ENCODE measurements at regions not wholly inside any gene's neighbourhood (a gene's known extent, or its start where the extent isn't known, plus 50 kb on each side); places are given as distances from the start of the nearest gene placed in this dataset.
"Not testable (repeated sequence)": the region's sequence is repeated elsewhere in the genome, so short reads cannot be mapped to it uniquely, and the experiment has no call there.

DNA sequence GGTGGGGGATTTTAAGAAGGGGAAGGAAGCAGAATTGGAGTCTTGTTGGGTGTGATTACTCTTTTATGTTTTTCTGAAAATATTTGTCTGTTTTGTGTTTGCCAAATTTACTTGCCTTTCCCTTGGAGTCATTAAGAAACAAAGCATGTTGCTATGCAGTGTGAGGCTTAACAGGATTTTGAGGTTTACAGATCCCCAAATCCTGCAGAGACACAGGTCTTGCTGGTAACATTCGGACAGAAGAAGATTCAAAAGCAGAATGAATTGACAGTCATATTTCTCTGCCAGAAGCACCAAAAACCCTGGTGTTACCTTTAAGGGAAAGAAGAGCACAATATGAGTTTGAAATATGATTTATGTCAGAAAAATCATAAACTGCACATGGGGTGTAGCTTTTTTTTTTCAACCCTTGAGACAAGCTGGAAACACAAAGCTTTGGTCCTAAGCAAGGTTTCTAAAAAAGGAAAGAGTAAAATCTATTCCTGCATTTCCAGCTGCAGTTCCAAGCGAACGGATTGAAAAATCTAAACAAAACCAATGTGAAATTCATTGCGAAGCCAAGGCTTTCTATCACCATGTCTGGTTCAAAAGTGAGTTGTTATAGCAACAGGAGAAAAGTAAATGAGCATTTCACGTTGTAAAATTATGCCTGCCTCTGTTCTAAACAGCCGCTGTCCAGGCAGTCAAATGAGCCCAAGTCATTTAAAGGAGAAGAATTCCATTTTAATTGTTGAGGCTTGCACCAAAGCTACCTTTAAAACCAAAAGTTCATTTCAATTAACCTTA lies 358.9 kb upstream of the SASH1 start:
- H3K4me3 ChIP-seq (ENCODE audit: low read depth in 1 of 5, low read length in 5 of 5), result no peak overlapping the region
- no peaks in the 10 kb centered on the region for H3K9me3 ChIP-seq (ENCODE audit: control insufficient read depth in 5 of 5, low read length in 5 of 5)
- no peaks in the 10 kb centered on the region for H3K4me1 ChIP-seq (ENCODE audit: control insufficient read depth in 5 of 5, insufficient read depth in 5 of 5, low read length in 5 of 5)
- no peak overlapping the region for H3K9ac ChIP-seq (ENCODE audit: low read length in 5 of 5)
- no peaks in the 10 kb centered on the region for H3K36me3 ChIP-seq (ENCODE audit: control insufficient read depth in 5 of 5, insufficient read depth in 5 of 5, low read length in 5 of 5)
- no peak overlapping the region for H3K27ac ChIP-seq (ENCODE audit: low read depth, low read length)
- peaks cover 0 to 4% (median 0%) of the 10 kb centered on the region in 5 donors for H3K27me3 ChIP-seq (ENCODE audit: control insufficient read depth in 5 of 5, insufficient read depth in 4 of 5, low read length in 5 of 5)

GRCh38 chr6:147986846-147987245 lies 355.8 kb upstream of the SASH1 start:
- Histone ChIP-seq H3K9me3 (ENCODE audit: control insufficient read depth in 5 of 5, low read length in 5 of 5) (no peaks in the 10 kb centered on the region), H3K36me3 (ENCODE audit: control insufficient read depth in 5 of 5, insufficient read depth in 5 of 5, low read length in 5 of 5) (no peaks in the 10 kb centered on the region), H3K27me3 (ENCODE audit: control insufficient read depth in 5 of 5, insufficient read depth in 4 of 5, low read length in 5 of 5) (peaks cover 0 to 4% (median 0%) of the 10 kb centered on the region in 5 donors), H3K27ac (ENCODE audit: low read depth, low read length) (no peak overlapping the region), H3K9ac (ENCODE audit: low read length in 5 of 5) (no peak overlapping the region), H3K4me1 (ENCODE audit: control insufficient read depth in 5 of 5, insufficient read depth in 5 of 5, low read length in 5 of 5) (no peaks in the 10 kb centered on the region), H3K4me3 (ENCODE audit: low read depth in 1 of 5, low read length in 5 of 5) (no peak overlapping the region)

DNA sequence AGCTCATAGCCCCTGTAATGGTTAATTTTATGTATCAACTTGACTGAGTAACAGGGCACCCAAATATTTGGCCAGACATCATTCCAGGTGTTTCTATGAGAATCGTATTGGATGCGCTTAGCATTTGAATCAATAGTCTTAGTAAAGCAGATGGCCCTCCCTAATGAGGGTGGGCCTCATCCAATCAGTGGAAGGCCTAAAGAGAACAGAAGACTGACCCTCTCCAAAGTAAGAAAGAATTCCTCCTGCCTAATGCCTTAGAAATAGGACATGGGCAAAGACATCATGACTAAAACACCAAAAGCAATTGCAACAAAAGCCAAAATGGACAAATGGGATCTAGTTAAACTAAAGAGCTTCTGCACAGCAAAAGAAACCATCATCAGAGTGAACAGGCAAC lies 352.5 kb upstream of the SASH1 start:
- Histone ChIP-seq H3K4me1 (ENCODE audit: control insufficient read depth in 5 of 5, insufficient read depth in 5 of 5, low read length in 5 of 5) (no peaks in the 10 kb centered on the region), H3K9me3 (ENCODE audit: control insufficient read depth in 5 of 5, low read length in 5 of 5) (no peaks in the 10 kb centered on the region), H3K27ac (ENCODE audit: low read depth, low read length) (no peak overlapping the region)

DNA sequence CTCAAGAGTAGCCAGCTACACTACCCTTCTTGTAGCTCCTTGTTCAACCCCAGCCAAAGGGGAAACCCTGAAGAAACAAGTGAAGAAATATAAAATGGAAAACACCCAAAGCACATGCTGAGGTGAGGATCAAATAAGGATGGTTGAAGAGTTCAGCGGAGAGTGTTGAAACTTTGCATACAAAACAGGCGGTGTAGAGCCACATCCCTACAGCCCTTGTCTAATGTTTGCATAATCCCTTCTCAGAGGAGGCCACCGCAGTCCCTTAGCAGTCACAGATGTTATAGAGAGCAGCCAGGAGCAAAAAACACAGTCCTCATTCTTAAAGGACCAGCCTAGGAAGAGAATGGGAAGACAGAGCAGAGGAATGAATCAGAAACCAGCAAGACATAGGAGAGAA lies 350.7 kb upstream of the SASH1 start:
- no peaks in the 10 kb centered on the region for H3K9me3 ChIP-seq (ENCODE audit: control insufficient read depth in 5 of 5, low read length in 5 of 5)
- H3K36me3 ChIP-seq (ENCODE audit: control insufficient read depth in 5 of 5, insufficient read depth in 5 of 5, low read length in 5 of 5), result no peaks in the 10 kb centered on the region
- no peak overlapping the region for H3K27ac ChIP-seq (ENCODE audit: low read depth, low read length)
- H3K4me3 ChIP-seq (ENCODE audit: low read depth in 1 of 5, low read length in 5 of 5), result no peak overlapping the region
- H3K4me1 ChIP-seq (ENCODE audit: control insufficient read depth in 5 of 5, insufficient read depth in 5 of 5, low read length in 5 of 5), result no peaks in the 10 kb centered on the region
- H3K9ac ChIP-seq (ENCODE audit: low read length in 5 of 5), result no peak overlapping the region
- peaks cover 0 to 4% (median 0%) of the 10 kb centered on the region in 5 donors for H3K27me3 ChIP-seq (ENCODE audit: control insufficient read depth in 5 of 5, insufficient read depth in 4 of 5, low read length in 5 of 5)

More for the DNA sequence above, 352.5 kb upstream of the SASH1 start:
- H3K9ac ChIP-seq (ENCODE audit: low read length in 5 of 5), result no peak overlapping the region
- no peaks in the 10 kb centered on the region for H3K36me3 ChIP-seq (ENCODE audit: control insufficient read depth in 5 of 5, insufficient read depth in 5 of 5, low read length in 5 of 5)
- H3K4me3 ChIP-seq (ENCODE audit: low read depth in 1 of 5, low read length in 5 of 5), result no peak overlapping the region
- peaks cover 0 to 4% (median 0%) of the 10 kb centered on the region in 5 donors for H3K27me3 ChIP-seq (ENCODE audit: control insufficient read depth in 5 of 5, insufficient read depth in 4 of 5, low read length in 5 of 5)

GRCh38 chr6:147999001-147999540 lies 343.6 kb upstream of the SASH1 start:
- Histone ChIP-seq H3K9ac (ENCODE audit: low read length in 5 of 5) (no peak overlapping the region), H3K4me3 (ENCODE audit: low read depth in 1 of 5, low read length in 5 of 5) (no peak overlapping the region), H3K27me3 (ENCODE audit: control insufficient read depth in 5 of 5, insufficient read depth in 4 of 5, low read length in 5 of 5) (no peaks in the 10 kb centered on the region), H3K9me3 (ENCODE audit: control insufficient read depth in 5 of 5, low read length in 5 of 5) (peaks cover 0 to 3% (median 0%) of the 10 kb centered on the region in 5 donors), H3K36me3 (ENCODE audit: control insufficient read depth in 5 of 5, insufficient read depth in 5 of 5, low read length in 5 of 5) (no peaks in the 10 kb centered on the region), H3K4me1 (ENCODE audit: control insufficient read depth in 5 of 5, insufficient read depth in 5 of 5, low read length in 5 of 5) (no peaks in the 10 kb centered on the region), H3K27ac (ENCODE audit: low read depth, low read length) (no peak overlapping the region)

- no peak overlapping the region for H3K9ac ChIP-seq (ENCODE audit: low read length in 5 of 5)
- no peaks in the 10 kb centered on the region for H3K36me3 ChIP-seq (ENCODE audit: control insufficient read depth in 5 of 5, insufficient read depth in 5 of 5, low read length in 5 of 5)
- no peak overlapping the region for H3K27ac ChIP-seq (ENCODE audit: low read depth, low read length)
- no peak overlapping the region for H3K4me3 ChIP-seq (ENCODE audit: low read depth in 1 of 5, low read length in 5 of 5)
- H3K9me3 ChIP-seq (ENCODE audit: control insufficient read depth in 5 of 5, low read length in 5 of 5), result peaks cover 0 to 3% (median 0%) of the 10 kb centered on the region in 5 donors
- no peaks in the 10 kb centered on the region for H3K27me3 ChIP-seq (ENCODE audit: control insufficient read depth in 5 of 5, insufficient read depth in 4 of 5, low read length in 5 of 5)
- no peaks in the 10 kb centered on the region for H3K4me1 ChIP-seq (ENCODE audit: control insufficient read depth in 5 of 5, insufficient read depth in 5 of 5, low read length in 5 of 5)
These were observed 340.6 kb upstream of the SASH1 start for GRCh38 chr6:148001844-148002642.

- H3K4me1 ChIP-seq (ENCODE audit: control insufficient read depth in 5 of 5, insufficient read depth in 5 of 5, low read length in 5 of 5), result no peaks in the 10 kb centered on the region
- H3K36me3 ChIP-seq (ENCODE audit: control insufficient read depth in 5 of 5, insufficient read depth in 5 of 5, low read length in 5 of 5), result no peaks in the 10 kb centered on the region
- no peak overlapping the region for H3K27ac ChIP-seq (ENCODE audit: low read depth, low read length)
- no peaks in the 10 kb centered on the region for H3K27me3 ChIP-seq (ENCODE audit: control insufficient read depth in 5 of 5, insufficient read depth in 4 of 5, low read length in 5 of 5)
- H3K4me3 ChIP-seq (ENCODE audit: low read depth in 1 of 5, low read length in 5 of 5), result no peak overlapping the region
- no peaks in the 10 kb centered on the region for H3K9me3 ChIP-seq (ENCODE audit: control insufficient read depth in 5 of 5, low read length in 5 of 5)
- no peak overlapping the region for H3K9ac ChIP-seq (ENCODE audit: low read length in 5 of 5)
These were observed 338.0 kb upstream of the SASH1 start for GRCh38 chr6:148004651-148005050.

DNA sequence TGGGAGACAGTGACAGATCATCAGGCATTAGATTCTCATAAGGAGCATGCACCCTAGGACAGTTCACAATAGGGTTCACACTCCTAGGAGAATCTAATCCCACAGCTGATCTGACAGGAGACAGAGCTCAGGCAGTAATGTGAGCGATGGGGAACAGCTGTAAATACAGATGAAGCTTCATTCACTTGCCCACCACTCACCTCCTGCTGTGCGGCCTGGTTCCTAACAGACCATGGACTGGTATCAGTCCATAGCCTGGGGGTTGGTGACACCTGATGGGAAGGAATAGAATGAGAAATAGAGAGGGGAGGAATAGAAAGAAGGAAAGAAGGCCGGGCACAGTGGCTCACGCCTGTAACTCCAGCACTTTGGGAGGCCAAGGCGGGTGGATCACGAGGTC lies 336.8 kb upstream of the SASH1 start:
- no peak overlapping the region for H3K4me3 ChIP-seq (ENCODE audit: low read depth in 1 of 5, low read length in 5 of 5)
- H3K4me1 ChIP-seq (ENCODE audit: control insufficient read depth in 5 of 5, insufficient read depth in 5 of 5, low read length in 5 of 5), result no peaks in the 10 kb centered on the region
- no peaks in the 10 kb centered on the region for H3K27me3 ChIP-seq (ENCODE audit: control insufficient read depth in 5 of 5, insufficient read depth in 4 of 5, low read length in 5 of 5)
- no peak overlapping the region for H3K27ac ChIP-seq (ENCODE audit: low read depth, low read length)
- H3K9me3 ChIP-seq (ENCODE audit: control insufficient read depth in 5 of 5, low read length in 5 of 5), result peaks cover 0 to 8% (median 5%) of the 10 kb centered on the region in 5 donors
- no peak overlapping the region for H3K9ac ChIP-seq (ENCODE audit: low read length in 5 of 5)
- no peaks in the 10 kb centered on the region for H3K36me3 ChIP-seq (ENCODE audit: control insufficient read depth in 5 of 5, insufficient read depth in 5 of 5, low read length in 5 of 5)

DNA sequence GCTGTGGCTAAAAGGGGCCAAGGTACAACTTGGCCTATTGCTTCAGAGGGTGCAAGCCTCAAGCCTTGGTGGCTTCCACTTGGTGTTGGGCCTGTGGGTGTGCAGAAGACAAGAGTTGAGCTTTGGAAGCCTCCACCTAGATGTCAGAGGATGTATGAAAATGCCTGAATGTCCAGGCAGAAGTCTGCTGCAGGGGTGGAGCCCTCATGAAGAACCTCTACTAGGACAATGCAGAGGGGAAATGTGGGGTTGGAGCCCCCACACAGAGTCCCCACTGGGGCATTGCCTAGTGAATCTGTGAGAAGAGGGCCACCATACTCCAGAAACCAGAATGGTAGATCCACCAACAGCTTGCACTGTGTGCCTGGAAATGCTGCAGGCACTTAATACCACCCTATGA lies 332.1 kb upstream of the SASH1 start:
- not testable (repeated sequence) for H3K36me3 ChIP-seq (ENCODE audit: control insufficient read depth in 5 of 5, insufficient read depth in 5 of 5, low read length in 5 of 5); H3K4me1 ChIP-seq (ENCODE audit: control insufficient read depth in 5 of 5, insufficient read depth in 5 of 5, low read length in 5 of 5)

DNA sequence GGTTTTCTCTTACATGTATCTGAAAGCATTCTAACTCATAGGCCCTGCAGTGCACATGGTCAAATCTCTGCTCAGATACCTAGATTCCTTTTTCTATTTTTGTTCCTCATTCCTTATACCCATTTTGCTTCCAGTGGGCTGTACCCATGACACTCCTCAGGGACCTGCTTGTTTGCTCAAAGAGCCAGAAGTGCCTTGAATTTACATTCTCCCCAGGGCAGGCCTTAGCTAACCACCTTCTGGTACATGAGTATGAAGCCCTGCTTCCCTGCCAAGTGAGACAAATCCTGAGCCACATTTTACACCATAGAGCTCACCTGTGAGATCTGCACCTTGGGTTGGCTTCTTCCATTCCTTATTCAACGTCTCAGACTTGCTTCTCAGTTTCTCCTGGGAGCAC lies 326.6 kb upstream of the SASH1 start:
- Histone ChIP-seq H3K4me3 (ENCODE audit: low read depth in 1 of 5, low read length in 5 of 5) (no peak overlapping the region), H3K36me3 (ENCODE audit: control insufficient read depth in 5 of 5, insufficient read depth in 5 of 5, low read length in 5 of 5) (no peaks in the 10 kb centered on the region), H3K27me3 (ENCODE audit: control insufficient read depth in 5 of 5, insufficient read depth in 4 of 5, low read length in 5 of 5) (no peaks in the 10 kb centered on the region), H3K9me3 (ENCODE audit: control insufficient read depth in 5 of 5, low read length in 5 of 5) (peaks cover 0 to 5% (median 3%) of the 10 kb centered on the region in 5 donors), H3K27ac (ENCODE audit: low read depth, low read length) (no peak overlapping the region), H3K9ac (ENCODE audit: low read length in 5 of 5) (no peak overlapping the region), H3K4me1 (ENCODE audit: control insufficient read depth in 5 of 5, insufficient read depth in 5 of 5, low read length in 5 of 5) (no peaks in the 10 kb centered on the region)

More for the DNA sequence above, 332.1 kb upstream of the SASH1 start:
- peaks cover 0 to 12% (median 9%) of the 10 kb centered on the region in 5 donors for H3K9me3 ChIP-seq (ENCODE audit: control insufficient read depth in 5 of 5, low read length in 5 of 5)
- H3K27ac ChIP-seq (ENCODE audit: low read depth, low read length); H3K9ac ChIP-seq (ENCODE audit: low read length in 5 of 5); H3K4me3 ChIP-seq (ENCODE audit: low read depth in 1 of 5, low read length in 5 of 5); H3K27me3 ChIP-seq (ENCODE audit: control insufficient read depth in 5 of 5, insufficient read depth in 4 of 5, low read length in 5 of 5): not testable (repeated sequence)
